ENCODE measurements at regions not wholly inside any gene's neighbourhood (a gene's known extent, or its start where the extent isn't known, plus 50 kb on each side); places are given as distances from the start of the nearest gene placed in this dataset.

DNA sequence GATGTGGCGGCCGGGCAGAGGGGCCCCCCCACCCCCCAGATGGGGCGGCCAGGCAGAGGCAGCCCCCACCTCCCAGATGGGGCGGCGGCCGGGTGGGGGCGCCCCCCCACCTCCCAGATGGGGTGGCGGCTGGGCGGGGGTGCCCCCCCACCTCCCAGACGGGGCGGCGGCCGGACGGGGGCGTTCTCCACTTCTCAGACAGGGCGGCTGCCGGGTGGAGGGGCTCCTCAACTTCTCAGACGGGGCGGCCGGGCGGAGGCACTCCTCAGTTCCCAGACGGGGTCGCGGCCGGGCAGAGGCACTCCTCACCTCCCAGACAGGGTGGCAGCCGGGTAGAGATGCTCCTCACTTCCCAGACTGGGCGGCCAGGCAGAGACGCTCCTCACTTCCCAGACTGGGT is 469.8 kb downstream of the PCNX1 start:
- TF ChIP-seq CTCF (conservative IDR thresholded peaks at IDR 0.05; ENCODE audit: low read depth, low read length), result no peak
- no peak for TF ChIP-seq EZH2 (IDR thresholded peaks at IDR 0.05; ENCODE audit: low read length, unreplicated experiment)
